ENCODE measurements at regions not wholly inside any gene's neighbourhood (a gene's known extent, or its start where the extent isn't known, plus 50 kb on each side); places are given as distances from the start of the nearest gene placed in this dataset.

GRCh38 chr2:8448824-8449556 is 232.9 kb upstream of the ID2 start:
- DNase-seq (ENCODE audit: low read depth in 3 of 3) = no peak

DNA sequence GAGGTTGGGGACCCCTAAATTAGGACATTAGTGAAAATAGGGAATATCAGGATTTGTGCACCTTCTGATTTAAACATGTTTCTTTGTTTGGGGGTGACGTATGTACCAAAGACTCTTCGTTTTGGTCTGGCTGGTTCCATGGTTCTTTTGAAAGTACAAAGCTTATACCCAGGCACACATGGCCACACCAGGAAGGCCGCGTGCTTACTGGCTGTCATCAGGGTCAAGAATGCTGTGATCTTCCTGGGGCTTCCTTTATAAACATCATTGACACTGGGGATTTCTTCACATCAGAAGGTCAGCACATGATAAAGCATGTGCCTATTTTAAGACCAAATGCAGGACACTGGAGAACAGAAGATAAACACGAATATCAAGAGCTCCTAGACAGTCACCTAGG is 230.6 kb upstream of the ID2 start:
- DNase-seq (ENCODE audit: low read depth in 3 of 3) = no peak

DNA sequence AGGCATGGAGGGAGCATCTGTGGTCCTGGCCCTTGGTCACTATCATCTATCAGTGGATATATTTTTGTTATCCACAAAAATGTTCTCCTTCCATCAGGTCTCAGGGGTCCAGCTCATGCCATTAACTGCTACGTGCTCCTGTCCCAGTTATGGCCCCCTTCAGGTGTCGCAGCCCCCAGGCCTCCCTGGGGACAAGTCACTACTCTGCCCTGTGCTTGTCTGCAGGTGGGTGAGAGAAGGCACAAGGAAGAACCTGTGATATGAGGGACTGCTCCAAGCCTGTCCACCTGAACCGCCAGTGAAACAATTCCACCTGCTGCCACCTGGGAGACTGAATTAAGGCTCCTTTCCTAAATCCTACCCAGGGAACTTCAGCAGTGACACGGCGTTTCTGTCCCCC is 229.6 kb upstream of the ID2 start:
- DNase-seq (ENCODE audit: low read depth in 3 of 3) = no peak

GRCh38 chr2:8452979-8453903 is 228.6 kb upstream of the ID2 start:
- DNase-seq (ENCODE audit: low read depth in 3 of 3) = no peak

GRCh38 chr2:8453904-8454302 is 228.0 kb upstream of the ID2 start:
- no peak for DNase-seq (ENCODE audit: low read depth in 3 of 3)

DNA sequence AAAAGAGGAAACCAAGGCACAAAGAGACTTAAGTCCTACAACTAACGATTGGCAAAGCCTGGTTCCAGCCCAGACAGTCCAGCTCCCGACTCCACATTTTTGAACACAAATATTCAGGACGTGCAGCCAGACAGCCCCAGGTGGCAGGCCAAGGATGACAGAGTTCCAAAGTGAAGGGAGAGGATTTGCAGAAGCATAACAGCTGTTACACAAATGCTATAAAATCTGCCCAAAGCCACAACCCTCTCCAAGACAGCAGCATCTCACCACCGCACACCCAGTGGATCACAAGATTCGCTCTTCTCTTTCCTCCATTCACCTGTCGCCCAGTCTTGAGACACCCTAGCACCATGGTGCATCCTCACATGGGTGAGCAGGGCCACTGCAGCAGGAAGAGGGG is 227.1 kb upstream of the ID2 start:
- DNase-seq (ENCODE audit: low read depth in 3 of 3) = no peak

DNA sequence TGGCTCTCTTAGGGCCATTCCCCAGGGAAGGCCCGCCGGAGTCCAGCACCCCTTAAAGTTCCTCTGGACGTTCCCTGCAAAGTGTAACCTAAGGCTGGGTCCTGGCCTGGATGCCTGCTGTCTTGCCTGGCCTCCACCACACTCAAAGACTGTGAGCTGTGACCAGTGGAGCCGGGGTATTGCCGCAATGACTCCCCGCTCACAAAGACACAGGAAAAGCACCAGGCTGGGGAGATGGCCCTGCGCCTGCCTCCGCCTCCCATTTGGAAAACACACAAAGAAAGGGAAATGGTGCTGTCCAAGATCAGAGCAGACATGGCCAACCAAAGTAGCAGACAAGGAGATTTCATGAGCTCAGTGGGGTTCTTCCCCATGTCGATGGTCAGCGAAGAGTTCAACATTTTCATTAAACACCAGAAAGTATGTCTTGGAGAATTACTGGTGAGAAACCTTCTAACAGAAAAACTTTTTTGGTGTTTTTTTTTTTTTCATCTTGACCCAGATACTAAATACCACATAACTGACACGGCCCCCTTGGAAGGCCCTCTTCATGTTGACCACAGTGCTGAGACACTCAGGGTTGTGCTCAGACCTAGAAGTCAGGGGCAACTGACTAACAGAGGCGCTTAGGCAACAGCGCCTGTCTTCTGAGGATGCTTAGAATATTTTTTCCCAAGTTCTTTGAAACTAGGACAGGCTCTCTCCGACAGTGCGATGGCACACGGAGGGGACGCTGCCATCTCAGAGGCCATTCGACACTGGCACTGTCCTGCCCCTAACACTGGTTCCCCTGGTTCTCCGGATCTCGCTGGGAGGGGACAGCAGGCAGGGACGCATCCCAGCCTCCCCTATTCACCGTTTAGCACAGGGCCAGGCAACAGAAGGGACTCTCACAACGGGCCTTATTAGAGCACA is 226.4 kb upstream of the ID2 start:
- no peak for DNase-seq (ENCODE audit: low read depth in 3 of 3)

- DNase-seq (ENCODE audit: low read depth in 3 of 3) = peak in 1 of 3 experiments; percentile 28
Observed at GRCh38 chr2:8456151-8457091, 225.4 kb upstream of the ID2 start.

DNA sequence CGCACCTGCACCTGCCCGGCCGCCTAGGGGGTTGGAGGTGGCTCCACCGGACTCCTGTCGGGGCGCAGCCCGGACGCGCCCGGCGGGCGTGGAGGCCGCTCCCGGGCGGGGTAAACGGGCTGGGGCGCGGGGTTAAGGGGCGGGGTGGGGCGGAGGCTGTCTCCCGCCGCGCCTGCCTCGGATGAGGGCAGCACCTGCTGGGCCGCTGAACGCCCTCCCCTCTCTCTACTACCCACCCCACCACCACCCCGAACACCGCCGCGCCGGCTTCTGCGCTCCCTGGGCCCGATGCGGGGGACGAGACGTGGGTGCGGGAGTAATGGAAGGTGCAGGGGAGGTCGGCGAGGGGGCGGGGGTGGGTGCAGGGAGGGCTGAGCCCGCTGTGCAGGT is 224.8 kb upstream of the ID2 start:
- no peak for DNase-seq (ENCODE audit: low read depth in 3 of 3)

DNA sequence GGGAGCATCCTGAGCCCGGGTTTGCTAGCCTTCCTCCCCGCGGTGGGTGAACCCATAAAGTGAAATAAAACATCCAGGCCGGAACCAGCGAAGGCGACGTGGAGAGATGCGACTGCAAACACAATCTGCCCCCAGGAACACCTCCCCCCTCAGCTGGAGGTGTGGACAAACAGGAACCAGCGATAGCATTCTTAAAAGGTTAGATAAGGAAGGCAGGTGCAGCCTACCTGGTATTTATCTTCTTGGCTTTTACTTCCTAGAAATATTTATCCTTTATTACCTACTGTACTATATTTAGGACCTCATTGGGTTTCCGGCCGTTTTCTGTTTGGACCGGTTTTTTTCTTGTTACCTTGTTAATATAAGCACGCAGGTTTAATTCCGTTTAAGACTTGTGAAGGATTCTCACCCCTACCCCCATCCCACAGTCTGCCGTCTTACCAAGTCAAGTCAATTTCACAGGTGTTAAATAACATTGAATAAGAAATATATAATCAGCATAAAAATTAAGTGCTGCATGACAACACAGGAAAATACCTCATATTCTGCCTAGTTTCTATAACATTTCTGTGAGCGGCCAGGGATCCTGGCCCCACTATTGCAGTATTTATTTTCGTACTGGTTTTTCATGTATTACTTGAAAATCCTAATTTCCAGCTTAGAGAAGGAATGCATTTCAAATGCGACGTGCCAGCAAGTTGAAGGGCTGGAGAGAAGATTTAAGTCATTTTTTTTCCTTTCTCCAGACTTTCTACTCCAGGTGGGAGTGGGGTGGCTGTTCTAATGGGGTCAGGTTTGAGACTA is 224.0 kb upstream of the ID2 start:
- DNase-seq (ENCODE audit: low read depth in 3 of 3) = no peak

DNA sequence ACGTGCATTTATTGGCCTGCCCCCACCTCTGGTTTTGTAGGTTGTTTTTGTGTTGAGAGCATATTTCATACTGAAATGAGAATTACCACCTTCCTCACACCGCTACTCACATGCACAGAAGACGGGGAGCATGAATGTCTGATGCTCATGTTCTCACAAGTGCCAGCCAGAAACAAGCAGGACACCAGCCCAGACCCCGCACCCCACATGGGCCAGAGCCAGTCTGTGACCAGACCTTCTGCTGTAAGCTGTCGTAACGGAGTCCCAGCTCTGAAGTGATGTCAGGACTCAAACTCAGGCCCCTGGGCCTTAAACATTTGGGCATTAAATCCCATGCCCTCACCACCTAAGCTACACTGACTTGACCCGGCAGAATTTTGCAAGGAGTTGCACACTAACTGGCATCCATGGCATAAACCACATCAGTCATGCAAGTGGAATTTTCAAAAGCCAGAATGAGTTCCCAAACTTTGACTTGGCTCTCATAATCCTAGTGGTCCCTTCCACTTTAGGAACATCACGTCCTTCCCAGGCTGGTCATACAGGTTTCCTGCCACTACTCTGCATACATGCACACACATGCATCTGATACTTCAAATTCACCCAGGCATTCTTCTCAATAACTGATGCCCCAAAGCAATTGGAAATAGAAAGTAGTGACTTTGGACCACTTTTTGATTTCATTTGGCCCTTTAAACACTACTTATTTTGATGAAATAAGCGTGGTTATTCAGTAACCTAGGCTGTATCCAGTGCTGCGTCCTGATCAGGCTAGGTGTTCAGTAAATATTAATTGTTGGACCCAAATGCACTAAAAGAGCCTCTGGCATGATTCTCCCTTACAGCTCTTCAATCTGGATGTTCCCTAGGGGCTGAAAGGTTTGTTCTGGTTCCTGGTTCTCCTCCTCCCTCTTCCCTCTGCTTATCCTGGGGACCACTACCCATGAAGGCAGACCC is 223.1 kb upstream of the ID2 start:
- DNase-seq (ENCODE audit: low read depth in 3 of 3) = no peak

- no peak for DNase-seq (ENCODE audit: low read depth in 3 of 3)
Observed at GRCh38 chr2:8459474-8459873, 222.4 kb upstream of the ID2 start.

- no peak for DNase-seq (ENCODE audit: low read depth in 3 of 3)
Observed at GRCh38 chr2:8461341-8461740, 220.5 kb upstream of the ID2 start.

- no peak for DNase-seq (ENCODE audit: low read depth in 3 of 3)
Observed at GRCh38 chr2:8462280-8462679, 219.6 kb upstream of the ID2 start.

- DNase-seq (ENCODE audit: low read depth in 3 of 3) = no peak
Observed at GRCh38 chr2:8462899-8463648, 218.8 kb upstream of the ID2 start.

DNA sequence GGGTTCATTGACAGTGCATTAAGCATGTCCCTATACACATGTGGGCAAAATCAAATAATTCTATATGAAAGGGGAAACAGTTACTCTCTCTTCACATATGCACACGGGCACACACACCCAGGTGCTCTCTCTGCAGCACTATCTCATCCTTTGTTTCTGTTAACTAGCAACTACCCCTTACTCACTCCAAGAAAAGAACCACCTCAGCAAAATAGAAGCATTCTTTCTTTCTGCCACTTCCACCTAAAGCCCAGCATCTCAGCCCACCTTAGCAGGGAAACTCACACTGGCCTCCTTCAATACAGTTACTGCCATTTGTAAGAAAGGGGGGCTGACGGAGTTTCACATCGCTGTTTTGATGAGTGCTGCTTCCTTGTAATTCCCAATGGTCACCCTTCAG is 216.3 kb upstream of the ID2 start:
- DNase-seq (ENCODE audit: low read depth in 3 of 3) = no peak

DNA sequence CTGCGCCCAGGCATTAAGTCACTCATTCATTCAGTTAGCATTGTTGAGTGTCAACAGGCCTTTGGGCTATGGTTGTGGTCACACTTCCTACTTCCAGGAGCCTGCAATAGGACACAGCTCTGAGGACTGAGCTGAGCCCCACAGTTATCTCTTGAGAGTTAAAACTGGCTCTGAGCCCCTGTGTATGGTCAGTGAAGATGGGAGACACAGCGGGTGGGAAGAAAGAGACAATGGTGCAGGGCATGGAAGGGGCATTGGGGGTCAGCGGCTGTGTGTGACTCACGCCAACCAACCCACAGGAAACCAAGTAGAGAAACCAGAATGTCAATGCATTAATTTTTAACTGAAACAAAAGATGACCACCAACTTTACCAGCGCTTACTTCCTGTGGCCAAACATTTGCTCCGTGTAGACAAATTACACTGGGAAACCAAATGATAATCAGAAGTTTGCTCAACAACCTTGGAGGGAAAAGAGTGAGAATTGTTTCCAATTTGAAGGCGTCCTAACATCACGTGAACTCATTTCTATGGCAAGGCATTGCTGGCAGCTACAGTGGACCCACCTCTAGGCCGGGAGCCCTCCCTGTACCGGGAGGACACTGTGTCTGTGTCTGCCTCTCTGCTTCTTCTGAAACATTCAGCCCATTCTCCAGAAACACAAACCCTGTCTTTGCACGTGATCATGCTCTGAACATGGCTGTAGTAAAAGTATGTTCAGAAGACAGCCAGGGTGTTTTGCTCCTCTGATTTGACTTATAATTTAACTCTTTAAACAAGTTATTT is 212.0 kb upstream of the ID2 start:
- DNase-seq (ENCODE audit: low read depth in 3 of 3) = no peak
